ENCODE measurements at regions not wholly inside any gene's neighbourhood (a gene's known extent, or its start where the extent isn't known, plus 50 kb on each side); places are given as distances from the start of the nearest gene placed in this dataset.

DNA sequence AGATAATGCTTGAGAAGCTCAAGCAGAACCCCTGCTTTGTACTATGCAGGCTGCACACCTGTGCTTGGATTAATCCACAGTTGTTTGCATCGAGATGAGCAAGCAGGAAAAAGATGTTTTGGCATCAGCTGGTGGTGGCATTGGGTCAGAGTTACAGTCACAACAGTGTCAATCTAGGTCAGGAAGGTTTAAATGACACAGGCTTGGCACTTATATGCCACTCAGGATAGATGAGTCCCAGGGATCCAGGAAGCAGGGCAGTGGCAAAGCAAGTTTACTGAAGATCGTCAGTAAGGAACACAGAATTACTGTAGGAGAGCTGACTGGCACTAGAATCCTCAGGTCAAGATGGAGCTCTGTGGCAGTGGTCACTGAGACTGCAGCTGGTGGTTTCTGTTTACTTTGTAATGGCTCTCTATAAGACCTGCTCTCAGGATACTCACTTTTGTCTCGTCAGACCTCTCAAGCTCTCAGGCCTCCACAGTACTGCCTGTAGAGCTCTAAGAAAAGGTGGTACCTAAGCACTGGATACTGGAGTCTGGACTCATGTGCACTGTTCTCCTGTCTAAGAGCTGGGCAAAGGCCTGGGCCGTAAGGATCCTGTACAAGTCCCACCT, 110.1 kb upstream of the HS3ST5 start:
- TF ChIP-seq SIN3A (IDR thresholded peaks at IDR 0.05; ENCODE audit: borderline replicate concordance, insufficient read depth, low read depth, low read length) (no peak), POLR2AphosphoS5 (IDR thresholded peaks at IDR 0.05; ENCODE audit: low read depth, low read length) (no peak), TCF7L2 (IDR thresholded peaks at IDR 0.05; ENCODE audit: low read depth, low read length) (no peak)
- TF ChIP-seq, protein P1, sequence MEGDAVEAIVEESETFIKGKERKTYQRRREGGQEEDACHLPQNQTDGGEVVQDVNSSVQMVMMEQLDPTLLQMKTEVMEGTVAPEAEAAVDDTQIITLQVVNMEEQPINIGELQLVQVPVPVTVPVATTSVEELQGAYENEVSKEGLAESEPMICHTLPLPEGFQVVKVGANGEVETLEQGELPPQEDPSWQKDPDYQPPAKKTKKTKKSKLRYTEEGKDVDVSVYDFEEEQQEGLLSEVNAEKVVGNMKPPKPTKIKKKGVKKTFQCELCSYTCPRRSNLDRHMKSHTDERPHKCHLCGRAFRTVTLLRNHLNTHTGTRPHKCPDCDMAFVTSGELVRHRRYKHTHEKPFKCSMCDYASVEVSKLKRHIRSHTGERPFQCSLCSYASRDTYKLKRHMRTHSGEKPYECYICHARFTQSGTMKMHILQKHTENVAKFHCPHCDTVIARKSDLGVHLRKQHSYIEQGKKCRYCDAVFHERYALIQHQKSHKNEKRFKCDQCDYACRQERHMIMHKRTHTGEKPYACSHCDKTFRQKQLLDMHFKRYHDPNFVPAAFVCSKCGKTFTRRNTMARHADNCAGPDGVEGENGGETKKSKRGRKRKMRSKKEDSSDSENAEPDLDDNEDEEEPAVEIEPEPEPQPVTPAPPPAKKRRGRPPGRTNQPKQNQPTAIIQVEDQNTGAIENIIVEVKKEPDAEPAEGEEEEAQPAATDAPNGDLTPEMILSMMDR (IDR thresholded peaks at IDR 0.05) = no peak
- TF ChIP-seq, protein P2, sequence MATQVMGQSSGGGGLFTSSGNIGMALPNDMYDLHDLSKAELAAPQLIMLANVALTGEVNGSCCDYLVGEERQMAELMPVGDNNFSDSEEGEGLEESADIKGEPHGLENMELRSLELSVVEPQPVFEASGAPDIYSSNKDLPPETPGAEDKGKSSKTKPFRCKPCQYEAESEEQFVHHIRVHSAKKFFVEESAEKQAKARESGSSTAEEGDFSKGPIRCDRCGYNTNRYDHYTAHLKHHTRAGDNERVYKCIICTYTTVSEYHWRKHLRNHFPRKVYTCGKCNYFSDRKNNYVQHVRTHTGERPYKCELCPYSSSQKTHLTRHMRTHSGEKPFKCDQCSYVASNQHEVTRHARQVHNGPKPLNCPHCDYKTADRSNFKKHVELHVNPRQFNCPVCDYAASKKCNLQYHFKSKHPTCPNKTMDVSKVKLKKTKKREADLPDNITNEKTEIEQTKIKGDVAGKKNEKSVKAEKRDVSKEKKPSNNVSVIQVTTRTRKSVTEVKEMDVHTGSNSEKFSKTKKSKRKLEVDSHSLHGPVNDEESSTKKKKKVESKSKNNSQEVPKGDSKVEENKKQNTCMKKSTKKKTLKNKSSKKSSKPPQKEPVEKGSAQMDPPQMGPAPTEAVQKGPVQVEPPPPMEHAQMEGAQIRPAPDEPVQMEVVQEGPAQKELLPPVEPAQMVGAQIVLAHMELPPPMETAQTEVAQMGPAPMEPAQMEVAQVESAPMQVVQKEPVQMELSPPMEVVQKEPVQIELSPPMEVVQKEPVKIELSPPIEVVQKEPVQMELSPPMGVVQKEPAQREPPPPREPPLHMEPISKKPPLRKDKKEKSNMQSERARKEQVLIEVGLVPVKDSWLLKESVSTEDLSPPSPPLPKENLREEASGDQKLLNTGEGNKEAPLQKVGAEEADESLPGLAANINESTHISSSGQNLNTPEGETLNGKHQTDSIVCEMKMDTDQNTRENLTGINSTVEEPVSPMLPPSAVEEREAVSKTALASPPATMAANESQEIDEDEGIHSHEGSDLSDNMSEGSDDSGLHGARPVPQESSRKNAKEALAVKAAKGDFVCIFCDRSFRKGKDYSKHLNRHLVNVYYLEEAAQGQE (IDR thresholded peaks at IDR 0.05; ENCODE audit: insufficient read depth in 1 of 2, low read depth in 2 of 2, low read length in 1 of 2) = no peak
